ENCODE measurements at regions not wholly inside any gene's neighbourhood (a gene's known extent, or its start where the extent isn't known, plus 50 kb on each side); places are given as distances from the start of the nearest gene placed in this dataset.

- H2BK20ac ChIP-seq (ENCODE audit: low read length) = no peak overlapping the region
- no peaks in the 10 kb centered on the region for H4K20me1 ChIP-seq (replicated peaks in 1 of 2; ENCODE audit: control insufficient read depth in 1 of 2, insufficient read depth in 2 of 2, low read length in 2 of 2)
- no peak overlapping the region for H3K4ac ChIP-seq (replicated peaks; ENCODE audit: insufficient read length, low read depth, low read length)
- no peak overlapping the region for H3K14ac ChIP-seq (ENCODE audit: insufficient read length)
- no peak overlapping the region for H3K4me3 ChIP-seq (ENCODE audit: extremely low read depth in 1 of 4, insufficient read depth in 2 of 4, low read depth in 3 of 4, low read length in 4 of 4)
- H3K4me2 ChIP-seq (ENCODE audit: insufficient read depth in 1 of 2, low read depth in 2 of 2, low read length in 2 of 2) = no peak overlapping the region
- H4K8ac ChIP-seq (ENCODE audit: extremely low read depth, insufficient read depth, low read length) = no peak overlapping the region
- POLR2A ChIA-PET (ENCODE audit: partially characterized antibody) = no interaction called here
- H3K27ac ChIP-seq (ENCODE audit: low read depth, low read length) = no peak overlapping the region
- no peaks in the 10 kb centered on the region for H3K79me2 ChIP-seq (ENCODE audit: control insufficient read depth in 1 of 2, insufficient read depth in 2 of 2, low read length in 2 of 2)
- H3K9me3 ChIP-seq (ENCODE audit: insufficient read depth in 2 of 2, low read depth in 1 of 2, low read length in 1 of 2) = no peaks in the 10 kb centered on the region
- H3K79me1 ChIP-seq (ENCODE audit: low read depth, low read length) = no peaks in the 10 kb centered on the region
- H2AFZ ChIP-seq (ENCODE audit: low read length) = no peak overlapping the region
- no peak overlapping the region for H4K5ac ChIP-seq (ENCODE audit: insufficient read length, low read depth, low read length)
- H4K91ac ChIP-seq (replicated peaks; ENCODE audit: insufficient read length, low read length) = no peak overlapping the region
- H3K4me1 ChIP-seq (replicated peaks in 1 of 4; ENCODE audit: control insufficient read depth in 3 of 4, insufficient read depth in 4 of 4, low read length in 3 of 4) = no peaks in the 10 kb centered on the region
- DNase-seq (ENCODE audit: low read depth in 1 of 2, low spot score in 2 of 2) = no peak
- H3K27me3 ChIP-seq (replicated peaks in 1 of 4; ENCODE audit: control insufficient read depth in 3 of 4, extremely low read depth in 1 of 4, insufficient read depth in 3 of 4, low read length in 3 of 4) = no peaks in the 10 kb centered on the region
- H3K56ac ChIP-seq (replicated peaks; ENCODE audit: insufficient read length, low read depth, low read length) = no peak overlapping the region
- no peak overlapping the region for H2BK15ac ChIP-seq (ENCODE audit: low read length)
- CTCF ChIA-PET (ENCODE audit: partially characterized antibody) = interaction anchor here (1.0 kb wide), 1 partner anchor 10 kb away, joined by 3 read pairs; no protein-coding TSS in a partner anchor
- H2BK5ac ChIP-seq (ENCODE audit: low read depth, low read length) = no peak overlapping the region
- H3K36me3 ChIP-seq (ENCODE audit: control insufficient read depth in 2 of 4, insufficient read depth in 4 of 4, low read length in 3 of 4) = no peaks in the 10 kb centered on the region
- H3K18ac ChIP-seq (ENCODE audit: extremely low read depth, low read length) = no peak overlapping the region
- no peaks in the 10 kb centered on the region for H3K23me2 ChIP-seq (ENCODE audit: low read depth, low read length)
- no peak overlapping the region for H2AK5ac ChIP-seq (ENCODE audit: low read depth, low read length)
- 93% methylated on average over 6 of the region's 6 CpGs; no CpG with 5 or more reads in 1 of the 2 experiments for WGBS, 2 experiments (ENCODE audit: extremely low coverage in 1 of 2, insufficient coverage in 1 of 2, insufficient read length in 1 of 2, insufficient replicate concordance in 2 of 2, low coverage in 1 of 2, low lambda C conversion rate in 2 of 2, missing lambda C conversion rate in 1 of 2)
- H3K23ac ChIP-seq (ENCODE audit: insufficient read length) = no peak overlapping the region
- H2BK12ac ChIP-seq (ENCODE audit: low read depth, low read length) = no peak overlapping the region
- H3K9ac ChIP-seq (replicated peaks in 1 of 4; ENCODE audit: extremely low read depth in 1 of 4, low read depth in 3 of 4, low read length in 3 of 4) = no peak overlapping the region
- no peak for TF ChIP-seq ASH2L (IDR thresholded peaks at IDR 0.05; ENCODE audit: low read length)
- TF ChIP-seq RFX5 (IDR thresholded peaks at IDR 0.05; ENCODE audit: borderline replicate concordance, low read depth, low read length) = no peak
- no peak for TF ChIP-seq KDM1A (IDR thresholded peaks at IDR 0.05; ENCODE audit: borderline replicate concordance, low read length)
- TF ChIP-seq EZH2 (IDR thresholded peaks at IDR 0.05; ENCODE audit: low read depth, low read length, severe bottlenecking) = no peak
- no peak for TF ChIP-seq EGR1 (IDR thresholded peaks at IDR 0.05; ENCODE audit: borderline replicate concordance, low read depth, low read length)
- no peak for TF ChIP-seq SIX5 (IDR thresholded peaks at IDR 0.05; ENCODE audit: low read depth, low read length)
- TF ChIP-seq SP1 (IDR thresholded peaks at IDR 0.05; ENCODE audit: low read depth, low read length) = no peak
- no peak for TF ChIP-seq SAP30 (IDR thresholded peaks at IDR 0.05; ENCODE audit: insufficient read depth, insufficient replicate concordance, low read length)
- TF ChIP-seq JUND (IDR thresholded peaks at IDR 0.05; ENCODE audit: low read length) = no peak
- TF ChIP-seq POLR2AphosphoS5 (IDR thresholded peaks at IDR 0.05; ENCODE audit: low read depth, low read length) = no peak
- TF ChIP-seq BRCA1 (IDR thresholded peaks at IDR 0.05; ENCODE audit: low read depth, low read length) = no peak
- TF ChIP-seq ZNF274 (IDR thresholded peaks at IDR 0.05; ENCODE audit: borderline replicate concordance, extremely low read depth, low read length) = no peak
- no peak for TF ChIP-seq USF2 (IDR thresholded peaks at IDR 0.05; ENCODE audit: low read length)
- TF ChIP-seq ATF3 (IDR thresholded peaks at IDR 0.05; ENCODE audit: insufficient read depth, low read depth, low read length) = no peak
- no peak overlapping the region for H2BK120ac ChIP-seq (replicated peaks; ENCODE audit: low read depth, low read length)
- no peak for FAIRE-seq
Measured at GRCh38 chr3:72681598-72681997, 166.6 kb downstream of the SHQ1 start.

Measured in H1 (cell line).